Muscle layer of colon (tissue), 2 donors: ENCODE measurements at regions not wholly inside any gene's neighbourhood (a gene's known extent, or its start where the extent isn't known, plus 50 kb on each side); places are given as distances from the start of the nearest gene placed in this dataset.

Experiments
- H3K27ac ChIP-seq: one replicate; pipeline ENCODE4 v1.7.0; 2013; ENCODE audit warnings: low read depth, mild to moderate bottlenecking, low read length, moderate library complexity
- H3K27me3 ChIP-seq, 2 donors: one replicate each; pipeline ENCODE4 v1.7.0; 2013; ENCODE audit warnings: low read length in 2 of 2, mild to moderate bottlenecking in 2 of 2; ENCODE audit not compliant: insufficient read depth in 2 of 2, control insufficient read depth in 1 of 2
- H3K36me3 ChIP-seq: one replicate; pipeline ENCODE4 v1.7.0; 2013; ENCODE audit warnings: mild to moderate bottlenecking, low read length; ENCODE audit not compliant: insufficient read depth
- H3K4me1 ChIP-seq: one replicate; pipeline ENCODE4 v1.7.0; 2013; ENCODE audit warnings: mild to moderate bottlenecking, low read length; ENCODE audit not compliant: insufficient read depth
- H3K4me3 ChIP-seq, 2 donors: one replicate each; pipeline ENCODE4 v1.7.0; 2013; ENCODE audit warnings: low read length in 2 of 2, low read depth in 1 of 2, mild to moderate bottlenecking in 1 of 2, moderate library complexity in 1 of 2
- H3K9ac ChIP-seq: one replicate; pipeline ENCODE4 v1.7.0; 2013; ENCODE audit warnings: low read length
- H3K9me3 ChIP-seq: one replicate; pipeline ENCODE4 v1.7.0; 2013; ENCODE audit warnings: mild to moderate bottlenecking, low read length
- donor health status: abdominal sarcoma.
- donor health status: Adenocarcinoma of cecum.

DNA sequence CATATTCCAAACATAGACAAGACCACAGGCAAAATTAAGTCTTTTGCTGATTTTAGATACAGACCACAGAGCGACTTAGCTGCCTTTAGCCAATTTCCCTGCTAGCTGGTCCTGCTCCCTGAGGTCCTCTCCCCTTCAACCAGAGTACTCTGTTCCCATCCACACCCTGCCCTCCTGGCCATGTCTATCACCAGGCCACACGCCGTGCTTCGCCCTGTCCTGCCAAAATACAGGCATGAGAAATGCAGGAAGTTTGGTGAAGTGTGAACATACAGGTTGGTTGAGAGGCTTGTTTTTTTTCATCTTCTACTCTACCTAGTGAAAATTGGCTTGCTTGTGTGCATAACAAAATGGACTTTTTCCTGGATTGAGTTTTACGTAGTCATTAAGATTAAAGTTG lies 226.2 kb upstream of the TENM3 start:
- no peaks in the 10 kb centered on the region for H3K36me3 ChIP-seq
- no peaks in the 10 kb centered on the region for H3K27me3 ChIP-seq
- no peaks in the 10 kb centered on the region for H3K9me3 ChIP-seq

DNA sequence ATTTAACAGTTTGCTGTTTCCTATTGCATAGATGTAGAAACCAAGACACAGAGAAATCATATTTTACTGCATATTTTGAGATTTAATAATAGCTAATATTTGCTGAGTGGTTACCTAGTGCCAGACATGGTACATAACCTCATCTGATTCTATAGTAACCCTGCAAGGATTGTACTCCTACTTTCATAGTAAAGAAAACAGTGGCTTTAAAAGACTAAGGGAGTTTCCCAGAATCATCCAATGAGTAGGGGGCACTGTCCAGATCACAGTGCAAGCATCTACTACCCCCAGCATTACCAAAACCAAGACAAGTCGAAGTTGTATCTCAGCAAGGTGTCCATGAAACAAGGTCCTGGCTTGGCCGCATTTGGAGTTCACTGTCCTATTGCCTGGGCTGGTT lies 224.5 kb upstream of the TENM3 start:
- no peaks in the 10 kb centered on the region for H3K36me3 ChIP-seq
- no peaks in the 10 kb centered on the region for H3K27me3 ChIP-seq
- no peak overlapping the region for H3K27ac ChIP-seq
- no peak overlapping the region for H3K4me3 ChIP-seq
- no peak overlapping the region for H3K9ac ChIP-seq
- H3K9me3 ChIP-seq: no peaks in the 10 kb centered on the region
- H3K4me1 ChIP-seq: no peaks in the 10 kb centered on the region

More for the DNA sequence above, 226.2 kb upstream of the TENM3 start:
- no peak overlapping the region for H3K4me3 ChIP-seq
- H3K4me1 ChIP-seq: no peaks in the 10 kb centered on the region
- H3K9ac ChIP-seq: no peak overlapping the region
- H3K27ac ChIP-seq: no peak overlapping the region

DNA sequence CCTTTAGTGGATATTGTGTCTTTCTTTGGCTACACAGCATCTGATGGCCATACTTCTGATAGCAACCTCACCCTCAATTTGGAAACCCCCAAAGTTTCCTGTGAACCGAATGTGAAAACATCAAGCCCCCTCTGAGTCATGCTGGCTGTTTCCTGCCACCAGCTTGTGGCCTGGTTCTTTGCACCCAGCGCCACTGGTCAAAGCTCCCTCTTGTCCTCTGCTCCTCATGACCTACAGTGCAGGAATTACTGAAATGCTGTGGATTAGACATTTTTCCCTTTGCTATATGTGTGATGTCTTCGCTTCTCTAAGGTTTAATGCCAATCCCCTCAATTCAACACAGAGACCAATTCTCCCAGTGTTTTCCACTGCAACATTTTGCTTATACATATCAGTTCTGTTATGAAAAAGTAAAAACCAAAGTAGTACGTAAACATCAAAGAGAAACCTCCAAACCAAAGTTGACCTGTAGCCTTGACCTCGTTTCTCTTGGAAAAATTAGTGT lies 224.0 kb upstream of the TENM3 start:
- H3K9ac ChIP-seq: no peak overlapping the region
- H3K36me3 ChIP-seq: no peaks in the 10 kb centered on the region
- H3K4me3 ChIP-seq: no peak overlapping the region
- no peaks in the 10 kb centered on the region for H3K9me3 ChIP-seq
- H3K27ac ChIP-seq: no peak overlapping the region
- H3K4me1 ChIP-seq: no peaks in the 10 kb centered on the region
- H3K27me3 ChIP-seq: no peaks in the 10 kb centered on the region

DNA sequence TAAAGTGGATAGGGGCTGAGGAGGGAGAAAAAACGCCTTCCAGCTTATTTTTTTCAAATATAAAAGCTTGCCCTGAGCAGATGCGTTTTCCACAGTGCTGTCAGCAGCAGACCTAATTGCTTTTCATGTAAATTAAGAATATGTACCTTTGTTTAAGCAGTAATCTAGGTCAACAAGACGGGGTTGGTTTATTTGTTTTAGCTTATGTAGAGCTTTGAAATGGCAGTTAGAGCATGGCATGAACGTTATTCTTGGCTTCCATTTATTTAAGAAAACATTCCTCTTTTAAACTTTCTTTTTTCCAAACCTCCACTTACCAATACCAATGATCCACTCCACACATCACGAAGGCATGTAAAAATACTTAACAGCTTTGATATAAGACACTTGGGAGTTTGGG lies 220.3 kb upstream of the TENM3 start:
- Histone ChIP-seq H3K9ac (no peak overlapping the region), H3K27me3 (no peaks in the 10 kb centered on the region), H3K9me3 (no peaks in the 10 kb centered on the region), H3K4me3 (no peak overlapping the region), H3K36me3 (no peaks in the 10 kb centered on the region), H3K27ac (no peak overlapping the region), H3K4me1 (no peaks in the 10 kb centered on the region)

DNA sequence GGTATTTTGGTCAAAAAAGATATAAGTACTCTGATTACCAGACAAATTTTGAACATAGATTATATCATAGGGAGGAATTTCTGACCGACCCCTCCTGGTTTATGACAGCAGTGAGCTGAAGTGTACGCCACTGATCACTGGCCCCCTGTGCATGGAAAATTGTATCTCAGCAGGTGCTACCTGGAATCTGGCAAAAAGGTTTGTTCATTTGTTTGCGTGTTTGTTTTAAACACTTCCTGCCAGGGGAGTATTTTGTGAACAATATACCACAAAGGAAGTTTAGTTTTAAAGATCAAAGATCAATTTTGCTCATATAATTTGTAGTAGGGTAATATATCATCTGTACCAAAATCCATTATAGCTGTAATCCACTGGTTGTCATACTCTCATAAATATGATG lies 219.7 kb upstream of the TENM3 start:
- H3K27me3 ChIP-seq: no peaks in the 10 kb centered on the region
- no peaks in the 10 kb centered on the region for H3K36me3 ChIP-seq
- no peak overlapping the region for H3K27ac ChIP-seq
- H3K4me3 ChIP-seq: no peak overlapping the region
- H3K9me3 ChIP-seq: no peaks in the 10 kb centered on the region
- H3K4me1 ChIP-seq: no peaks in the 10 kb centered on the region
- H3K9ac ChIP-seq: no peak overlapping the region

DNA sequence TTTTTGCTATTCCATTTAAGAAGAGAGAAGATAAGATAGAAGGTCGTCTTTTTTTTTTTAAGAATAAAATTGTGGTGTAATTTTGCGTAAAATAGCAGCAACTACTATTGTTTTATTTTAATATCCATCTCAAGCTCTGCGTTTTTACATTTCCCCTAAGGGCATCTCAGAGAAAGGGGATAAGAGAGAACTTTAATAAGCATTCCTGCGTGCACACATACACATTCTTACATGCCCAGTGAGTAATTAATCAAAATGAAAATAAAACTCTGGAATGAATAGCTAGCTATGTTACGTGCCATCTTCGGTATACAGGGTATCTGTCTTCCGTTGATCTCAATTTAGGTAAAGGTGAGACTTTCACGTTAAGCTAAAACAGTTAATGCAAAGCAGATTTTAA lies 200.3 kb upstream of the TENM3 start:
- H3K27me3 ChIP-seq: no peaks in the 10 kb centered on the region
- no peak overlapping the region for H3K9ac ChIP-seq
- H3K27ac ChIP-seq: no peak overlapping the region
- H3K9me3 ChIP-seq: no peaks in the 10 kb centered on the region
- no peaks in the 10 kb centered on the region for H3K4me1 ChIP-seq
- no peaks in the 10 kb centered on the region for H3K36me3 ChIP-seq
- no peak overlapping the region for H3K4me3 ChIP-seq

DNA sequence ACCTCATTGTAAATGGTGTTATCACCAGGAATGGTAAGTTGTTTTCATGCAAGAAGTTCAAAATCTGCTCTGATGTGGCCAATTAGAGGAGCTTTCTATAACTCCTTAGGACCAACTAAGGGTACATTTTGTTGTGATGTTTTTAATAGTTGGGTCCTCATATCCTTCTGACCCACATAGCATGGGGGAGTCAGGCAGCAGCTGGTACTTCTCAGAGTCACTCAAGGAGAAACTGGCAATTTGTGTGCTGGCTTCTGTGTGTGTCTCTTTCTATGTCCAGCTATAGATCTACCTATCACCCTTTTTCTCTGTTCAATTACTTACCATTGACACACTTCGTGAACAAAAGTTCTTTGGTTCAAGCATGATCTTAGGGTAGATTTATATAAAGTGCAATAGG lies 194.3 kb upstream of the TENM3 start:
- Histone ChIP-seq H3K27me3 (no peaks in the 10 kb centered on the region), H3K4me3 (no peak overlapping the region), H3K9ac (no peak overlapping the region), H3K9me3 (no peaks in the 10 kb centered on the region), H3K36me3 (no peaks in the 10 kb centered on the region), H3K27ac (no peak overlapping the region), H3K4me1 (no peaks in the 10 kb centered on the region)

DNA sequence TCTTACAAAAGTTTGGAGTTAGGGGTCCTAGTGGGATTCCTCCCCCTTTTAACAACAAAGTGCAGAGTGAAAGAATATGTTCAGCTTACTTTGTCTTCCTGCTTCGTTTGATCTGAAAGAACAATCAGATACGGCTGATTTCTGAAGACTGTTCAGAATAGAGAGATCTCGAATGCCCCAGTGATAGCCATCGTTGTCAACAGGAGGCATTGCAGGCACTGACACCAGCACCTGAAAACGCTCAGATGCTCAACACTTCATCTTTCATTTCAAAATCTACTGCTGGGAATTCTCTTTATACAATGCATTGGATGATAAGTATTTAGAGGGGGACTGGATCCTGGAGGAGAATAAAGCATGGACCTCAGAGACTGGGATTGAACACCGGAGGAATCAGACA lies 186.3 kb upstream of the TENM3 start:
- Histone ChIP-seq H3K36me3 (no peaks in the 10 kb centered on the region), H3K9ac (no peak overlapping the region), H3K4me3 (no peak overlapping the region), H3K27me3 (no peaks in the 10 kb centered on the region), H3K4me1 (no peaks in the 10 kb centered on the region), H3K27ac (no peak overlapping the region), H3K9me3 (no peaks in the 10 kb centered on the region)

DNA sequence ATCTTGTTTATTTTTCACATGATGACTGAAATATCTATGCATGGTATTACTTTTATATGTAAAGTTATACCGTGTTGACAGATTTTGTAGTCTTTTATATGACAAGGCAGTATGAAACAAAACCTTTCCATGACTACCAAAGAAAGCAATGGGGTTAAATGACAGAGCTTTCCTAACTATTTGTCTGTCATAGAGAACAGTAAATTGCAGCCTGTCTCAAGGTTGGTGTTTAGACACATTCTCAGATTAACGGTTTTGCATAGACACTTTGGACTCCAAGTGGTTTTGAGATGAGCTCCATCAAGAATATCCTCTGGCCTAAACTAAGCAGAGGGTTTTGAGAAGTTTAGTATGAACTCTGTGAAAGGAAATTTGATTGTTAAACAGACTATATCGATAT lies 180.7 kb upstream of the TENM3 start:
- Histone ChIP-seq H3K9ac (no peak overlapping the region), H3K4me3 (no peak overlapping the region), H3K36me3 (no peaks in the 10 kb centered on the region), H3K27me3 (no peaks in the 10 kb centered on the region), H3K4me1 (no peaks in the 10 kb centered on the region), H3K27ac (no peak overlapping the region), H3K9me3 (no peaks in the 10 kb centered on the region)

DNA sequence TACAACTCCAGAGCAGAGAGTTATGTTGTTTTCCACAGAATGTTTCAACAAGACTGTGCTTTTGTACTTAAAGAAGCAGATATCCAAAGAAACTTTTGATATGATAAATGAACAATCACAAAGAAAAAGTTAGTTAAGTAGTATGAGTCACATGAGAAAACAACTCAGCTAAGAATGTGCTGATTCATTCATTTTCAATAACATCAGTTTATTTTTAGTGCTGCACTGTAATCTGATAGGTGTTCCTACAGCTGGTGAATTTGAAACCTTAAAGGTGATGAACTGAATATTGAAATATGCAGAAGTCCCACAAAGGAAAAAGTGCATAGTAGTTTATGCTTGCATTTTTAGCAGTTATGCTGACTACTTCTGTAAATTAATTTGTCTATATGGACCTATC lies 180.3 kb upstream of the TENM3 start:
- no peak overlapping the region for H3K27ac ChIP-seq
- no peaks in the 10 kb centered on the region for H3K4me1 ChIP-seq
- H3K4me3 ChIP-seq: no peak overlapping the region
- H3K27me3 ChIP-seq: no peaks in the 10 kb centered on the region
- H3K36me3 ChIP-seq: no peaks in the 10 kb centered on the region
- H3K9me3 ChIP-seq: no peaks in the 10 kb centered on the region
- H3K9ac ChIP-seq: no peak overlapping the region

DNA sequence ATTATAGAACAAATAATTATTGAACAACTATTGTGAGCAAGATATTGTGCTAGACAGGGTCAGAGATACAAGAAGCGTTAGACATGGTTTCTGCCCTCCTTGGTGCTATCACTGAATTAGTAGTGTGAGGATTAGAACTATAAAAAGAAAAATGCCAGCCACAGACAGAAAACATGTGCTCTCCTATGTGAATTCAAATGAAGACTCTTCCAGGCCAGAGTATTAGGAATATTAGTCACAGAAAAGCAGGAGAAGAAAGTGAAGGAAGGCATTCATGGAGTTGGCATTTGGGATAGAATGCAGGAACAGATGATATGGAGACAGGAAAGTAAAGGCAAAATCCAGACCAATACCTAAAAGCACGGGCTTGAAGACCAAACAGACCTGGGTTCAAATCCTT lies 179.6 kb upstream of the TENM3 start:
- no peaks in the 10 kb centered on the region for H3K27me3 ChIP-seq
- H3K9me3 ChIP-seq: no peaks in the 10 kb centered on the region
- H3K36me3 ChIP-seq: no peaks in the 10 kb centered on the region
- no peaks in the 10 kb centered on the region for H3K4me1 ChIP-seq
- H3K9ac ChIP-seq: no peak overlapping the region
- H3K27ac ChIP-seq: no peak overlapping the region
- no peak overlapping the region for H3K4me3 ChIP-seq

DNA sequence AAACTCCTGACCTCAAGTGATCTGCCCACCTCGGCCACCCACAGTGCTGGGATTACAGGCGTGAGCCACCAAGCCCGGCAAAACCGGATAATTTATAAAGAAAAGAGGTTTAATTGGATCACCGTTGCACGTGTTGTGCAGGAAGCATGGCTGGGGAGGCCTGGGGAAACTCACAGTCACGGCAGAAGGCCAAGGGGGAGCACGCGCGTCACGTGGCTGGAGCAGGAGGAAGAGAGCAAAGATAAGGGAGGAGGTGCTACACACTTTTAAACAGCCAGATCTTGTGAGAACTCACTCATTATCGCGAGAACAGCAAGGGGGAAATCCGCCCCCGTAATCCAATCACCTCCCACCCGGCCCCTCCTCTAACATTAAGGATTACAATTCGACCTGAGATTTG lies 177.9 kb upstream of the TENM3 start:
- no peaks in the 10 kb centered on the region for H3K27me3 ChIP-seq
- H3K27ac ChIP-seq: no peak overlapping the region
- no peaks in the 10 kb centered on the region for H3K9me3 ChIP-seq
- no peak overlapping the region for H3K4me3 ChIP-seq
- no peaks in the 10 kb centered on the region for H3K36me3 ChIP-seq
- no peak overlapping the region for H3K9ac ChIP-seq
- no peaks in the 10 kb centered on the region for H3K4me1 ChIP-seq
